Lower leg skin (tissue), 3 donors: ENCODE measurements at regions not wholly inside any gene's neighbourhood (a gene's known extent, or its start where the extent isn't known, plus 50 kb on each side); places are given as distances from the start of the nearest gene placed in this dataset.

ENCODE experiments used
- POLR2A ChIP-seq, 2 donors: fragments of 450-650 bp; IDR thresholded peaks; one replicate each; pipeline ENCODE4 v1.6.1; 2016 to 2017; ENCODE audit warnings: antibody characterized with exemption in 2 of 2, mild to moderate bottlenecking in 1 of 2, moderate library complexity in 1 of 2
- TF ChIP-seq, protein P1 (sequence below), 3 donors: fragments of 450-650 bp; IDR thresholded peaks; one replicate each; pipeline ENCODE4 v1.5.1; 2016; ENCODE audit warnings: antibody characterized with exemption in 3 of 3, mild to moderate bottlenecking in 3 of 3, moderate library complexity in 2 of 3

GRCh38 chr7:69334701-69335100, 263.6 kb upstream of the AUTS2 start:
- TF ChIP-seq, protein P1, sequence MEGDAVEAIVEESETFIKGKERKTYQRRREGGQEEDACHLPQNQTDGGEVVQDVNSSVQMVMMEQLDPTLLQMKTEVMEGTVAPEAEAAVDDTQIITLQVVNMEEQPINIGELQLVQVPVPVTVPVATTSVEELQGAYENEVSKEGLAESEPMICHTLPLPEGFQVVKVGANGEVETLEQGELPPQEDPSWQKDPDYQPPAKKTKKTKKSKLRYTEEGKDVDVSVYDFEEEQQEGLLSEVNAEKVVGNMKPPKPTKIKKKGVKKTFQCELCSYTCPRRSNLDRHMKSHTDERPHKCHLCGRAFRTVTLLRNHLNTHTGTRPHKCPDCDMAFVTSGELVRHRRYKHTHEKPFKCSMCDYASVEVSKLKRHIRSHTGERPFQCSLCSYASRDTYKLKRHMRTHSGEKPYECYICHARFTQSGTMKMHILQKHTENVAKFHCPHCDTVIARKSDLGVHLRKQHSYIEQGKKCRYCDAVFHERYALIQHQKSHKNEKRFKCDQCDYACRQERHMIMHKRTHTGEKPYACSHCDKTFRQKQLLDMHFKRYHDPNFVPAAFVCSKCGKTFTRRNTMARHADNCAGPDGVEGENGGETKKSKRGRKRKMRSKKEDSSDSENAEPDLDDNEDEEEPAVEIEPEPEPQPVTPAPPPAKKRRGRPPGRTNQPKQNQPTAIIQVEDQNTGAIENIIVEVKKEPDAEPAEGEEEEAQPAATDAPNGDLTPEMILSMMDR (IDR thresholded peaks at IDR 0.05), result no peak
- TF ChIP-seq POLR2A (IDR thresholded peaks at IDR 0.05), result no peak
